ENCODE measurements at regions not wholly inside any gene's neighbourhood (a gene's known extent, or its start where the extent isn't known, plus 50 kb on each side); places are given as distances from the start of the nearest gene placed in this dataset.

DNA sequence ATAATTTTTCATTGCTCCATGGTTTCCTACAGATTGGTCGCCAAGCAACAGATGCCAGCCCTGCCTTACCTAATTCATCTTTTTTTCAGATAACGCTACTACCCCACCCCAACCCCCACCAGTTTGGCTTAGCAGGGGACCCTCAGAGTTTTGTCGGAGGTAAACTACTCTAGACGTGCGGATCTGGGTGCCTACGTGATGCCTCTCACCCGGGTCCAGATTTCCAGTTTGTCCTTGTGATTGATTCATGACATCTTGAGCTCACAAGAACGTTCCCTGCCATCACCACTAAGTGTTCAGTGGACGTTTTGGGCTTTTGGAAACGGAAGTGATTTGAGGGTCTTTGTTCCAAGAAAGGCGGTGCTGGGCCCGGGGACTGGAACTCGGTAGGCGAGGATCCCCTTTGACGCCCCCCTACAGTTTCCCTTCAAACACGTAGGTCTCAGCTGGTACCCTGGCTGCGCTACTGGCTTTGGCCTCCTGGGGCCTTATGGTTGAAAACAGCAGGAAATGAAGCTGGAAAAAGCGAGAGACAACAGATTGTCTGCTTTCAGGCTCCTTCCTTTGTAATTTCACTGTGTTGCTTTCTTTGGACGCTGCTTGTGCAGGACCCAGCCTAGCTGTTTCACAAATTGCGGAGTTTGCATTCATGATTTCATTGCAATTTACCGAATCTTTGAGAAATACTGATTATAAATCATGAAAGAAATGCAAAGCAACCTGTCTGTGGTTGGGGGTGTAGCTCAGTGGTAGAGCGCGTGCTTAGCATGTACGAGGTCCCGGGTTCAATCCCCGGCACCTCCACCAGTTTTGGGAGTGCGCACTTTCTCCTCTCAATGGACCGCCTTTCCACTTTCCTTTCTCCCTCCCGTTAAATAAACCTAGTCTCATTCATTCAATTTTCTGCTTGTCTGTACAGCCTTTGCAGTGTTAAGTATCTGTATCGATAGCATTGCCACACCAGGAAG is 81.0 kb downstream of the GPX5 start:
- no peaks in the 10 kb centered on the region for H3K9me3 ChIP-seq
- POLR2A ChIA-PET: interaction anchor here (1.0 to 1.8 kb wide), 5 partner anchors 9 to 42 kb away, joined by 3 to 10 read pairs (median 7); a partner anchor contains a TSS
- H3K4me2 ChIP-seq: peak overlapping the region; percentile 69
- WGBS (ENCODE audit: missing lambda C conversion rate): 1% methylated on average over 25 of the region's 30 CpGs
- TF ChIP-seq HOXB5 (CRISPR knock-in tag; IDR thresholded peaks at IDR 0.05) (peak; percentile 67; the same call in 1 of the 2 replicates), JUN (IDR thresholded peaks at IDR 0.05) (0 out of 5 replicates have a peak, but pooled peaks of 1 of the 2 experiments have one; percentile 34), MYC (IDR thresholded peaks at IDR 0.05; ENCODE audit: borderline replicate concordance, low read length) (no peak), FOSL2 (IDR thresholded peaks at IDR 0.05) (no peak), FOSL2 (CRISPR knock-in tag; IDR thresholded peaks at IDR 0.05) (no peak), EHMT2 (IDR thresholded peaks at IDR 0.05; ENCODE audit: low read depth) (no peak), BCL3 (IDR thresholded peaks at IDR 0.05) (no peak), TP53 (CRISPR knock-in tag; IDR thresholded peaks at IDR 0.05) (no peak), RAD21 (conservative IDR thresholded peaks at IDR 0.05 in 1 of 2, IDR thresholded peaks at IDR 0.05 in 1 of 2) (peak in 1 of 2 experiments; percentile 9; a peak in 1 of 5 replicates), ATOH8 (CRISPR knock-in tag; IDR thresholded peaks at IDR 0.05; ENCODE audit: low read depth) (no peak), EHF (CRISPR knock-in tag; IDR thresholded peaks at IDR 0.05) (no peak), SREBF2 (IDR thresholded peaks at IDR 0.05) (peak; percentile 70), NFE2L2 (conservative IDR thresholded peaks at IDR 0.05; ENCODE audit: low read length) (no peak), TFCP2L1 (CRISPR knock-in tag; IDR thresholded peaks at IDR 0.05) (no peak), JUNB (IDR thresholded peaks at IDR 0.05) (no peak), ELK1 (IDR thresholded peaks at IDR 0.05; ENCODE audit: low read depth, low read length) (no peak), MAFK (IDR thresholded peaks at IDR 0.05; ENCODE audit: partially characterized antibody) (no peak), E2F6 (IDR thresholded peaks at IDR 0.05; ENCODE audit: borderline replicate concordance, low read depth) (no peak), SMC3 (IDR thresholded peaks at IDR 0.05) (0 out of 3 replicates have a peak, but pooled peaks have one; percentile 9), NR3C1 (IDR thresholded peaks at IDR 0.05) (no peak), HOXB13 (CRISPR knock-in tag; IDR thresholded peaks at IDR 0.05; ENCODE audit: low read depth) (0 out of 2 replicates have a peak, but pooled peaks have one; percentile 40), MAX (IDR thresholded peaks at IDR 0.05) (peak; percentile 63)
- TF ChIP-seq, protein P1, sequence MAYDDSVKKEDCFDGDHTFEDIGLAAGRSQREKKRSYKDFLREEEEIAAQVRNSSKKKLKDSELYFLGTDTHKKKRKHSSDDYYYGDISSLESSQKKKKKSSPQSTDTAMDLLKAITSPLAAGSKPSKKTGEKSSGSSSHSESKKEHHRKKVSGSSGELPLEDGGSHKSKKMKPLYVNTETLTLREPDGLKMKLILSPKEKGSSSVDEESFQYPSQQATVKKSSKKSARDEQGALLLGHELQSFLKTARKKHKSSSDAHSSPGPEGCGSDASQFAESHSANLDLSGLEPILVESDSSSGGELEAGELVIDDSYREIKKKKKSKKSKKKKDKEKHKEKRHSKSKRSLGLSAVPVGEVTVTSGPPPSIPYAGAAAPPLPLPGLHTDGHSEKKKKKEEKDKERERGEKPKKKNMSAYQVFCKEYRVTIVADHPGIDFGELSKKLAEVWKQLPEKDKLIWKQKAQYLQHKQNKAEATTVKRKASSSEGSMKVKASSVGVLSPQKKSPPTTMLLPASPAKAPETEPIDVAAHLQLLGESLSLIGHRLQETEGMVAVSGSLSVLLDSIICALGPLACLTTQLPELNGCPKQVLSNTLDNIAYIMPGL (CRISPR knock-in tag; IDR thresholded peaks at IDR 0.05; ENCODE audit: borderline replicate concordance): peak; percentile 28; the same call in 1 of the 2 replicates
- TF ChIP-seq, protein P2, sequence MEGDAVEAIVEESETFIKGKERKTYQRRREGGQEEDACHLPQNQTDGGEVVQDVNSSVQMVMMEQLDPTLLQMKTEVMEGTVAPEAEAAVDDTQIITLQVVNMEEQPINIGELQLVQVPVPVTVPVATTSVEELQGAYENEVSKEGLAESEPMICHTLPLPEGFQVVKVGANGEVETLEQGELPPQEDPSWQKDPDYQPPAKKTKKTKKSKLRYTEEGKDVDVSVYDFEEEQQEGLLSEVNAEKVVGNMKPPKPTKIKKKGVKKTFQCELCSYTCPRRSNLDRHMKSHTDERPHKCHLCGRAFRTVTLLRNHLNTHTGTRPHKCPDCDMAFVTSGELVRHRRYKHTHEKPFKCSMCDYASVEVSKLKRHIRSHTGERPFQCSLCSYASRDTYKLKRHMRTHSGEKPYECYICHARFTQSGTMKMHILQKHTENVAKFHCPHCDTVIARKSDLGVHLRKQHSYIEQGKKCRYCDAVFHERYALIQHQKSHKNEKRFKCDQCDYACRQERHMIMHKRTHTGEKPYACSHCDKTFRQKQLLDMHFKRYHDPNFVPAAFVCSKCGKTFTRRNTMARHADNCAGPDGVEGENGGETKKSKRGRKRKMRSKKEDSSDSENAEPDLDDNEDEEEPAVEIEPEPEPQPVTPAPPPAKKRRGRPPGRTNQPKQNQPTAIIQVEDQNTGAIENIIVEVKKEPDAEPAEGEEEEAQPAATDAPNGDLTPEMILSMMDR (IDR thresholded peaks at IDR 0.05): peak; percentile 28; the same call in 2 of the 3 replicates
- TF ChIP-seq, protein P3, sequence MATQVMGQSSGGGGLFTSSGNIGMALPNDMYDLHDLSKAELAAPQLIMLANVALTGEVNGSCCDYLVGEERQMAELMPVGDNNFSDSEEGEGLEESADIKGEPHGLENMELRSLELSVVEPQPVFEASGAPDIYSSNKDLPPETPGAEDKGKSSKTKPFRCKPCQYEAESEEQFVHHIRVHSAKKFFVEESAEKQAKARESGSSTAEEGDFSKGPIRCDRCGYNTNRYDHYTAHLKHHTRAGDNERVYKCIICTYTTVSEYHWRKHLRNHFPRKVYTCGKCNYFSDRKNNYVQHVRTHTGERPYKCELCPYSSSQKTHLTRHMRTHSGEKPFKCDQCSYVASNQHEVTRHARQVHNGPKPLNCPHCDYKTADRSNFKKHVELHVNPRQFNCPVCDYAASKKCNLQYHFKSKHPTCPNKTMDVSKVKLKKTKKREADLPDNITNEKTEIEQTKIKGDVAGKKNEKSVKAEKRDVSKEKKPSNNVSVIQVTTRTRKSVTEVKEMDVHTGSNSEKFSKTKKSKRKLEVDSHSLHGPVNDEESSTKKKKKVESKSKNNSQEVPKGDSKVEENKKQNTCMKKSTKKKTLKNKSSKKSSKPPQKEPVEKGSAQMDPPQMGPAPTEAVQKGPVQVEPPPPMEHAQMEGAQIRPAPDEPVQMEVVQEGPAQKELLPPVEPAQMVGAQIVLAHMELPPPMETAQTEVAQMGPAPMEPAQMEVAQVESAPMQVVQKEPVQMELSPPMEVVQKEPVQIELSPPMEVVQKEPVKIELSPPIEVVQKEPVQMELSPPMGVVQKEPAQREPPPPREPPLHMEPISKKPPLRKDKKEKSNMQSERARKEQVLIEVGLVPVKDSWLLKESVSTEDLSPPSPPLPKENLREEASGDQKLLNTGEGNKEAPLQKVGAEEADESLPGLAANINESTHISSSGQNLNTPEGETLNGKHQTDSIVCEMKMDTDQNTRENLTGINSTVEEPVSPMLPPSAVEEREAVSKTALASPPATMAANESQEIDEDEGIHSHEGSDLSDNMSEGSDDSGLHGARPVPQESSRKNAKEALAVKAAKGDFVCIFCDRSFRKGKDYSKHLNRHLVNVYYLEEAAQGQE (IDR thresholded peaks at IDR 0.05): no peak
- CTCF ChIA-PET: interaction anchor here (1.0 to 1.1 kb wide), 4 partner anchors 10 to 38 kb away, joined by 3 to 5 read pairs (median 4); no protein-coding TSS in a partner anchor
- peak overlapping the region; percentile 80 to 87 for H3K27ac ChIP-seq
- DNase-seq (ENCODE audit: low read depth in 1 of 2, low spot score in 1 of 2): peak; percentile 83 to 91
- peak overlapping the region; percentile 48 for H3K4me3 ChIP-seq
- H3K4me1 ChIP-seq: peaks cover 10% of the 10 kb centered on the region; the same call in 2 of the 3 replicates
- FAIRE-seq: no peak
- ATAC-seq: peak; percentile 97 to 99

All from A549 (cell line).